HUES48 (cell line): ENCODE measurements at regions not wholly inside any gene's neighbourhood (a gene's known extent, or its start where the extent isn't known, plus 50 kb on each side); places are given as distances from the start of the nearest gene placed in this dataset.
"Not testable (repeated sequence)": the region's sequence is repeated elsewhere in the genome, so short reads cannot be mapped to it uniquely, and the experiment has no call there.

Experiments
- H3K27ac ChIP-seq: one replicate; pipeline ENCODE4 v1.7.0; 2013; ENCODE audit warnings: low read depth, low read length, inconsistent platforms
- H3K27me3 ChIP-seq: 2 replicates; pipeline ENCODE4 v1.6.1; 2013; ENCODE audit warnings: mild to moderate bottlenecking, low read length; ENCODE audit not compliant: control insufficient read depth, insufficient read depth
- H3K36me3 ChIP-seq: 2 replicates; pipeline ENCODE4 v1.6.1; 2013; ENCODE audit warnings: low read length; ENCODE audit not compliant: control insufficient read depth, insufficient read depth
- H3K4me1 ChIP-seq: 2 replicates; pipeline ENCODE4 v1.6.1; 2013; ENCODE audit warnings: mild to moderate bottlenecking, low read length; ENCODE audit not compliant: control insufficient read depth, insufficient read depth
- H3K4me3 ChIP-seq: 2 replicates; pipeline ENCODE4 v1.5.1; 2013; ENCODE audit warnings: mild to moderate bottlenecking, low read depth, low read length
- H3K9ac ChIP-seq: 2 replicates; pipeline ENCODE4 v1.6.1; 2013; ENCODE audit warnings: mild to moderate bottlenecking, low read depth, low read length, moderate library complexity
- H3K9me3 ChIP-seq: 2 replicates; pipeline ENCODE4 v1.6.1; 2013; ENCODE audit warnings: low read length; ENCODE audit not compliant: control insufficient read depth, insufficient read depth

DNA sequence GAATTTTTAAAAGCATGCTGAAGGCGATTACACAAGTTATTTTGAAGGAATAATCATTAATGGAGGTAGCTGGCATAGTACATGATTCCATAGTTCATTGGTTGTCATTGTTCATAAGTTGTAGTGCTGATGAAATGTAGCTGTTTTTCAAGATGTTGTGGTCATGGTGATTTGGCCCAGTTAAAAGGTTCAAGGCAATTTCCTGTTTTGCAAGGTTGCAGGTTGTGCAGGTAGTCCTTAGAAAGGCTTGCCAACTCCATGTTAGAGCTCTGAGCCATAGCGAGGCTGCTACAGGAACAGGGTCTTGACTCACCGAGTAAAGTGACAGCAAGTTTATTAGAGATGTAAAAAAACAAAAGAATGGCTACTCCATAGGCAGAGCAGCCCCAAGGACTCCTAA lies 95.8 kb upstream of the CHORDC1 start:
- no peak overlapping the region for H3K4me3 ChIP-seq
- no peaks in the 10 kb centered on the region for H3K27me3 ChIP-seq
- no peaks in the 10 kb centered on the region for H3K36me3 ChIP-seq
- H3K4me1 ChIP-seq: peaks cover 4% of the 10 kb centered on the region; the same call in 1 of the 2 replicates
- H3K27ac ChIP-seq: no peak overlapping the region
- no peak overlapping the region for H3K9ac ChIP-seq
- H3K9me3 ChIP-seq: no peaks in the 10 kb centered on the region

DNA sequence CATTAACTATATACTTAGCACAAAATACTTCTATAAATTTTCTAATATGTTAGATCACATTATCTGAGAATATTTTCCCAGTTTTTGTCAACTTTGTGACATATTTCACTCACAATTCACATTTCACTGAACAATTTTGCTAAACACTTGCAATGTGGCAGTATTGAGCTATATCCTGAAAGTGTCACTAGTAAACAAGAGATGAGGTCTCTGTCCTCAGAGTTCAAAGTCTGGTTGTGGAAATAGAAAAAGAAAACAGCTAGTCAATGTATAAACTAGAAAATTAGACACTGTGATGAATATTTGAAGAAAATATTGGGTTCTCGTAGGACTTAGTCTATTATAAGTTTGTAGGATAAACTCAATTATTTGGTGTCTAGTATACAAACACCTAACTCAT lies 87.4 kb upstream of the CHORDC1 start:
- Histone ChIP-seq H3K36me3 (no peaks in the 10 kb centered on the region), H3K4me3 (no peak overlapping the region), H3K27ac (no peak overlapping the region), H3K9me3 (no peaks in the 10 kb centered on the region), H3K9ac (no peak overlapping the region), H3K27me3 (no peaks in the 10 kb centered on the region), H3K4me1 (no peaks in the 10 kb centered on the region)

DNA sequence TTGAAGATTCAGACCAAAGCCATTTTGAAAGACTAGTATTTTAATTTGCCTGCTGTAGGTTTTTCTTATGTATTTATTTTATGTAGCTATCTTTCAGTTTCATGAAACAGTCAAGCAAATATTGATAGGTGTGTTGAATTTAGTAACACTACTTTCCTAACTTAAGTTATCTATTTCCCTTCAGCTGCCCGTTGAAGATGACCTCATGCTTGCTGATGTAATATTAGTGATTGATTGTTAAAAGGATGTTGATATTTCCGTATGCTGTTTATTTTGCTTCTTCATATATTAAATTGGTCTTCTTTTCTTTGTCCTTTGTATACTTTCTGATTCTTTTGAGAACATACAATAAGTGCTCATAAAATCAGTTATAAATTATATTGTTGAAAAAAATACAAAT lies 86.8 kb upstream of the CHORDC1 start:
- no peaks in the 10 kb centered on the region for H3K9me3 ChIP-seq
- H3K9ac ChIP-seq: no peak overlapping the region
- no peaks in the 10 kb centered on the region for H3K36me3 ChIP-seq

DNA sequence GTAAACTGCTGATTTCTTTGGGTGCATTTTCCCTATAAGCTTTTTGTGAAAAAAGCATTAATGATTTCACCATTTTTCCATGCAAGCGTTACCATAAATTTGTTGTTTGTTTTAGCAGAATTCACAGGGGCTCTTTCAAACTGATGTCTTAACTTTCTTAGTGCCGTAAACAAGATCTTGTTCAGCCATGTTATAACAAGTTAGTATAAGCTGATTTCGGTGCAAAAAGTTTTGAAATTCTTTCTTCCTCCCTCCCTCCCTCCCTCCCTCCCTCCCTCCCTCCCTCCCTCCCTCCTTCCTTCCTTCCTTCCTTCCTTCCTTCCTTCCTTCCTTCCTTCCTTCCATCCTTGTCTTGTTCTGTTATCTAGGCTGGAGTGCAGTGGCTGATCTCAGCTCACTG lies 71.7 kb upstream of the CHORDC1 start:
- no peak overlapping the region for H3K9ac ChIP-seq
- H3K4me3 ChIP-seq: no peak overlapping the region
- no peaks in the 10 kb centered on the region for H3K9me3 ChIP-seq
- no peaks in the 10 kb centered on the region for H3K4me1 ChIP-seq
- H3K27me3 ChIP-seq: no peaks in the 10 kb centered on the region
- no peak overlapping the region for H3K27ac ChIP-seq
- no peaks in the 10 kb centered on the region for H3K36me3 ChIP-seq

More for the DNA sequence above, 86.8 kb upstream of the CHORDC1 start:
- Histone ChIP-seq H3K27me3 (no peaks in the 10 kb centered on the region), H3K4me1 (no peaks in the 10 kb centered on the region), H3K4me3 (no peak overlapping the region), H3K27ac (no peak overlapping the region)

DNA sequence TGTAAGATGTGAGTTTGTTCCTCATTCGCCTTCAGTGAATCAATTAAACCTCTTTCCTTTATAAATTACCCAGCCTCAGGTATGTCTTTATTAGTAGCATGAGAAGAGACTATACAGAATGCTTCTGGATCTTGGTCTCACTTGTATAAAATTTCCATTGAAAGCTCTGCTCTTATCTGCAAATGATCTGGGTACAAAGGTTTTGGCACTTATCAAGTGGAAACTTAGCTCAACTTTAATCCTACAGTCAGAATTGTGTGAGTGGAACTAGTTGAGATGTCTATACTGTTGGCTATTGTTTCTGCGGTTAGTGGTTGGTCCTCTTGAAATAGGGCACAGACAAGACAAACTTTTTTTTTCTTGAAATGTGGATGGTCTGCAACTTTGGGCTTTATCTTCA lies 71.2 kb upstream of the CHORDC1 start:
- Histone ChIP-seq H3K9ac (no peak overlapping the region), H3K9me3 (no peaks in the 10 kb centered on the region), H3K36me3 (no peaks in the 10 kb centered on the region), H3K4me1 (no peaks in the 10 kb centered on the region), H3K27me3 (no peaks in the 10 kb centered on the region), H3K4me3 (no peak overlapping the region), H3K27ac (no peak overlapping the region)

DNA sequence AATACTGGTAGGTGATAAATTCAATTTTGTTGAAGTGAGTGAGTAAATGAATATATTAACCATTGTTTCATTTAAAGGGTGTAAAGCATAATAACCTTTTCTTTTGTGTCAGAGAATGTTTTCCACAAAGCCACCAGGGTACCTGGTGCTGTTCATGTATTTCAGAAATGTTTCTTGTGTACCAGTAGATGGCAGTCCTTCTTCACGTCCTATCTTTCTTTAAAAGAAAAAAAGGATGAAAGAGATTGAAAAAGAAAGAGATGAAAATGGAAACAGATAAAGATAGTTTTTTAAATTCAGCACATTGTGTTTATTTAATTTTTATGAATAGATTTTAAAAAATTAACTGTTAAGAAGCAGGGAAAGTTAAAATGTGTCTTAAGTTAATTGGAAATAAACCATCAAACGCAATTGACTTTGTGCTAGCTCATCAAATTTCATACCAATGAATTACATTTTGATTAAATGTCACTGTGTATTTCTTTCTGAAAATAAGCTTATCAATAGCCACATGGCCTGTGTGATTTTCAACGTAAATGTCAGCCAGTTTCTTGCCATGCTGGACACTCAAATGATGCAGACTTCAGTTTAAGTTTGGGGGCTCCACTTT lies 65.5 kb upstream of the CHORDC1 start:
- Histone ChIP-seq H3K9me3 (no peaks in the 10 kb centered on the region), H3K4me1 (no peaks in the 10 kb centered on the region), H3K36me3 (no peaks in the 10 kb centered on the region), H3K9ac (no peak overlapping the region), H3K27ac (no peak overlapping the region), H3K4me3 (no peak overlapping the region), H3K27me3 (no peaks in the 10 kb centered on the region)

DNA sequence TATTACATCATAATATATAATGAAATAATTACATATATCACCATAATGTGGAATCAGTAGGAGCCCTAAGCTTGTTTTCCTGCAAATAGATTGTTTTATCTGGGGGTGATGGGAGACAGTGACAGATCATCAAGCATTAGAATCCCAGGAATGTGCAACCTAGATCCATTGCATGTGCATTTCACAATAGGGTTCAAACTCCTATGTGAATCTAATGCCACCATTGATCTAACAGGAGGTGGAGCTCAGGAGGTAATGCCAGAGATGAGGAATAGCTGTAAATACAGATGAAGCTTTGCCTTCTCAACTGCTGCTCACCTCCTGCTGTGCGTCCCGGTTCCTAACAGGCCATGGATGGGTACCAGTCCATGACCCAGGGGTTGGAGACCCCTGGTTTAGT lies 63.8 kb upstream of the CHORDC1 start:
- Histone ChIP-seq H3K27me3 (no peaks in the 10 kb centered on the region), H3K4me3 (no peak overlapping the region), H3K36me3 (no peaks in the 10 kb centered on the region), H3K9ac (no peak overlapping the region), H3K27ac (no peak overlapping the region), H3K9me3 (no peaks in the 10 kb centered on the region), H3K4me1 (no peaks in the 10 kb centered on the region)

DNA sequence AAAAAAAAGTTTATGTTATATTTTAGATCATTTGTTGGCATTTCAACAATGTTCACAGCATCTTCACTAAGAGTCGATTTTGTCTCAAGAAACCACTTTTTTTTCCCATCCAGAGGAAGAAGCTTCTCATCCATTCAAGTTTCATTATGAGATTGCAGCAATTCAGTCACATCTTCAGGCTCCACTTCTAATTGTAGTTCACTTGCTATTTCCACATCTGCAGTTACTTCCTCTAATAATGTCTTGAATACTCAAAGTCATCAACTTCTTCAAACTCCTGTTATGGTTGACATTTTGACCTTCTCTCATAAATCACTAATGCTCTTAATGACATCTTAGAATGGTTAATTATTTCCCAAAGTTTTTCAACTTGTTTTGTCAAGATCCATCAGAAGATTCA lies 61.3 kb upstream of the CHORDC1 start:
- H3K27me3 ChIP-seq: no peaks in the 10 kb centered on the region
- no peak overlapping the region for H3K9ac ChIP-seq
- no peaks in the 10 kb centered on the region for H3K4me1 ChIP-seq
- no peaks in the 10 kb centered on the region for H3K9me3 ChIP-seq
- H3K36me3 ChIP-seq: no peaks in the 10 kb centered on the region
- no peak overlapping the region for H3K4me3 ChIP-seq
- H3K27ac ChIP-seq: no peak overlapping the region

DNA sequence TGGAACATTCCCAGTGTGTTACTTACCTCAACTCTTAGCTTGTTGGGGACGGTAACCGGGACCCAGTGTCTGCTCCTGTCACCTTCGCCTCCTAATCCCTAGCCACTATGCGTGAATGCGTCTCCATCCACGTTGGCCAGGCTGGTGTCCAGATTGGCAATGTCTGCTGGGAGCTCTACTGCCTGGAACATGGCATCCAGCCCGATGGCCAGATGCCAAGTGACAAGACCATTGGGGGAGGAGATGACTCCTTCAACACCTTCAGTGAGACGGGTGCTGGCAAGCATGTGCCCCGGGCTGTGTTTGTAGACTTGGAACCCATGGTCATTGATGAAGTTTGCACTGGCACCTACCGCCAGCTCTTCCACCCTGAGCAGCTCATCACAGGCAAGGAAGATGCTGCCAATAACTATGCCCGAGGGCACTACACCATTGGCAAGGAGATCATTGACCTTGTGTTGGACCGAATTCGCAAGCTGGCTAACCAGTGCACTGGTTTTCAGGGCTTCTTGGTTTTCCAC lies 59.8 kb upstream of the CHORDC1 start:
- H3K9ac ChIP-seq, H3K27ac ChIP-seq, H3K27me3 ChIP-seq, H3K9me3 ChIP-seq, H3K4me3 ChIP-seq, H3K4me1 ChIP-seq, H3K36me3 ChIP-seq: not testable (repeated sequence)

DNA sequence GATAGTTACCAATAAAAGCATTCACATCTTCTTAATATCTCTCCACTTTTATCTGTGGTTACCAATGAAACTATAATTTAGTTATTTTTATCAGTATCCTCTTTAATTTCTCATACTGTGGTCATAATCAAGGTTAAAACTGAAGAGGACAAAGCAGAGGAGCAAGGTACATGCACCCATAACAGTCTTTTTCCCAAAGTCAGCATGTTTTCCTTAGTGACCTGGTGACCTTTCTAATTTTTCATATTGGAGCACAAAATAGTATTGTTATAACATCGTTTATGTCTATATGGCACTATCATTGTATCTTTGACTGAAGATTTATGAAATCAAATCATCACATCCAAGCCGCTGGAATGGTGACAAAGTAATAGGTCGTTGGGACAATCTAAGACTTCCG lies 51.5 kb upstream of the CHORDC1 start:
- Histone ChIP-seq H3K27ac (no peak overlapping the region), H3K27me3 (no peaks in the 10 kb centered on the region), H3K4me3 (no peak overlapping the region), H3K36me3 (no peaks in the 10 kb centered on the region), H3K9me3 (no peaks in the 10 kb centered on the region; the same call in 1 of the 2 replicates), H3K9ac (no peak overlapping the region), H3K4me1 (no peaks in the 10 kb centered on the region)
